ENCODE measurements at regions not wholly inside any gene's neighbourhood (a gene's known extent, or its start where the extent isn't known, plus 50 kb on each side); places are given as distances from the start of the nearest gene placed in this dataset.
"Not testable (repeated sequence)": the region's sequence is repeated elsewhere in the genome, so short reads cannot be mapped to it uniquely, and the experiment has no call there.

DNA sequence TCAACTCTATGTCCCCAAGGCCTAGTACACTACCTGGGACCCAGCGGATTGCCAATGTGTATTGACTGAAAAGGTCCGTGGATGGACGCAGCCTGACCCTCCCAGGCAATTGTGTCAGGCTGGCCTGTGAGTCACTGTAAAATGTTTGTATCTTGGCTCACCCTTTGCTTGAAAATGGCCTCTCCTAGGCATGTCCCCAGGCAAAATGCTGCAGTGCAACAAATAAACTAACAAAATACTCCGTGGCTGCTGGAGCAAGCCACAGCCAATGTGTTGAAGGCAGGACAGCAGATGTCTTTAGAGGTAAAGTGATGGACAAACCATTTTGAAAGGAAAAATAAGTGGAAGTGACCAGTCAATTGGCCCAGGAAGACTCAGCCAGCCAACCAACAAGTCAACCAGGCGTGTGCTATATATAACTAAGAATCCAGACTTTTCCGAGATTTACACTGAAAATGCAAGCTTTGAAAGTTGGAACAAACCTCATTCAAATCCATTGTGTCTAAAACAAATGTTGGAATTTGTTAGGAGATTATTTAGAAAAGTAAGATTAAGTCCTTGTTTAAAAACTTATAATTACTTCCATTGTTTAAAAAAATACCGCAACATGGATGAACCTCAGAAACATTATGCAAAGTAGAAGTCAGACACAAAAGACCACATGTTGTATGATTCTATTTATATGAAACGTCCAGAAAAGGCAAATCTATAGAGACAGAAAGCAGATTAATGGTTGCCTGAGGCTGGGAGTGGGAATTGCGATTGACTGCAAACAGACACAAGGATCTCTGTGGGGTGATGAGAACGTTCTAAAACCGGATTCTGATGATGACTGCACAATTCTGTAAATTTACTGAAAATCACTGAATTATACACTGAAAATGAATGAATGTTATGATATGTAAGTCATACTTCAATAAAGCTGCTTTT is 191.2 kb downstream of the TLE3 start:
- no peak for DNase-seq (ENCODE audit: low read depth in 2 of 2, low spot score in 1 of 2)

DNA sequence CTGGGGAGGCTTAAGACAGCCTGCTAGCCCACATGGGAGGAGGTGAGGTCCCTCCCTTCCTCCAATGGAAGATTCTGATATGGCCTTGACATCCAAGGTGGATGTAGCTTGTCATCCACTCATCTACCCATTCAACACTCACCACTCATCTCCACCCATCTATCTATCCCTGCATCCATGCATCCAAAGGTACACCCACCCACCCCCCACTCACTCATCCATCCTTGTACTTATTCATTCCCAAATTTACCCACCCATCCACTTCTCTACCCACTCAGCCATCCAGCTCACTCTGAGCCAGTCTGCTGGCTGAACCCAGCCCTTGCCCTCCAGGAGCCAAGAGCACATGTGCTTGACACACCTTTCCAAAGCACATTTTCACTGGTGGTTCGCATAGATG is 189.7 kb downstream of the TLE3 start:
- no peak for DNase-seq (ENCODE audit: low read depth in 2 of 2, low spot score in 1 of 2)

DNA sequence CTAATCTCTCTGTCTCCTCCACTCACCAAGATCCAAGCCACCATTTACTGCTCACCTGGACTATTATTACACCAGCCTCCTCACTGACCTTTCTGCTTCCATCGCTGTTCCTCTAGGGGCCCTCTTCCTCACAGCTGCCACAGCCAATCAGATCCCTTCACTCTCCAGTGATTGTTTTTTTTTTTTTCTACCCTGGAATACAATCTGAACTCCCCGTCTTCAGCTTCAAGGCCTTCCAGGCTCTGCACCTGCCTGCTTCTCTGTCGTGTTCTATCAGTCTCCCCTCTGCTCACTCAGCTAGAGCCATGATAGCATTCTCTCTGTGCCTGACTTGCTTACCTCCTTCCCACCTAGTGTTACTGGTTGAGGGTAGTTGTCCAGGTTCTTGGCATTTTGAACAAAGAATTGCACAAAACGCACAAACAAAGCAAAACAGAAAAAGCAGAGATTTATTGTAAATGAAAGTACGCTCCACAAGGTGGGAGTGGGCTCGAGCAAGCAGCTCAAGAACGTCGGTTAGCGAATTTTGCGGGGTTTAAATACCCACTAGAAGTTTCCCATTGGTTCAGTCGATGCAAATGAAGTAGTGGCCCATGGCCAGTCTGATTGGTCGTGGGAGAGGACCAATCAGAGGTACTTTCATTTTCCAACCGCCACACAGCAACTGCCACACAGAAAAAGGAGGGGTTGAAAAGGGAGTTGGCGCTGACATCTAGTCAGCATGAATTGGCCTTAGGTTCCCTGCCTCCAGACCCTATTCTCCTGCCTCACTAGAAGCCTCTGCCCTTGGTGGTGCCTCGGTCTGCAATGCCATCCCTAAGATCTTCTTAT is 188.9 kb downstream of the TLE3 start:
- DNase-seq (ENCODE audit: low read depth in 2 of 2, low spot score in 1 of 2): no peak

DNA sequence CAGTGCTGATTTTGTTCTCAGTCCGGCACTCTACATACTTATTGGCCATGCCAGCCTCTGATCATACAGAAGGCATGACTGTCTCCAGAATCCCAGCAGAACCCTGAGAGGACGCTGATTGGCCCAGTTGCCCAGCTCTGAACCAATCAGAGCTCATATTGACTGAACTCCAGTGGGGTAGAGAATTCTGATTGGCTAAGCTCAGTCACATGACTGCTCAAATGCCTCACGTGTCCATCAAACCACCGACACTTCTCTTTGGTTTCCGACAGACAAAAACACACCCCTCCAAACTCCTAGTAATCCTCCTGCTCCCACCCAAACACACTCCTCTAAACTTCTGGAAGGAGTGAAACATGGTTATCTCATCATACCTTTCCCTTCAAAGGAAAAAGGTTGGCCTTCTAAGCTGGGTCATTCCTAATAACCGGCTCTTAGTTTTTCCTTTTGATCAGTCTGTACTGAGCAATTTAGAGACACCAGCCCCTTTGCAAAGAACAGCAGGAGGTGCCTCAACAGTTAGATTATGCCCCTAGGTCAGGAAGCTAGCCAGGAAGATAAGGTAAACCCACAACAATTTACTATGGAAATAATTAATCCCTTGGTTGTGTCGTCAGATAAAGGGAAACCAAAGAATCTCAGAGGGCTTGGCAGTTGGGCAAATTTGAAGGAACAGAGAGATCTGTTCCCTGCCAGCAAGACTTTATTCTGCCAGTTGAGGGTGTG is 187.8 kb downstream of the TLE3 start:
- no peak for DNase-seq (ENCODE audit: low read depth in 2 of 2, low spot score in 1 of 2)

DNA sequence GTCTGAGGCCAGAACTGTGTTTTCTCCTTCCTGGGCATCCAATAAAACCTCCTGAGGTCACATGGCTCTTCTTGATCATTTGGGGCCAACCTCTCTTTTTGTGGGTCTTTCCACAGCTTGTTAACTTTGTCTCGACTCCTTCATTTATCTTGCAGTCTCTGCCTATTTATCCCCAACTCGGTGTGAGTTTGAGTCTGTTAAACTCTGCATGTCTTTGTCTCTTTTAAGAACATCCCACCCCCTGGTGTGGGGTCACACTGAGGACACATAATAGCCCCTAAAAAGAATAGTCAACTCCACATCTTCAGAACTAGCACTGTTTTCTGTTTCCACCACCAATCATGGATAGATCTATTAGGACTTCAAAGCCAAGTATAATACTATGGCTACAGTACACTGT is 187.2 kb downstream of the TLE3 start:
- no peak for DNase-seq (ENCODE audit: low read depth in 2 of 2, low spot score in 1 of 2)

DNA sequence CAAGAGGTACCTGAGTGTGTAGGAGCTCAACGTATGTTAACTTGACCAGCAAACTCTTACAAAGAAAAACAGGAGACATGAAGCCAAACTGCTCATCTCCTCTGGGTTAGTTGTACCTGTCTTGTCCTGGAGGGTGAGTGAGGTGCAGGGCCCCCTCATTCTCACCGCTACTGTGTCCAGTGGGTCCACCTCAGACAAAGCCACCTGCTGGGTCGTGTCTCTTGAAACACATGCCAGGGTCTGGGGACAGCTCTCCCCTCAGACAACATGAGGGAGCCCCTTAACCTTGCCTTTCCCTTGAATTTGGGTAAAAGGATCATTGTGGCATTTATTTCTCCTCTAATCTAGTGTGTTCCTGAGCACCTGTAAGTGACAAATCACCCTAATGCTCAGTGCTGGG is 185.6 kb downstream of the TLE3 start:
- no peak for DNase-seq (ENCODE audit: low read depth in 2 of 2, low spot score in 1 of 2)

DNA sequence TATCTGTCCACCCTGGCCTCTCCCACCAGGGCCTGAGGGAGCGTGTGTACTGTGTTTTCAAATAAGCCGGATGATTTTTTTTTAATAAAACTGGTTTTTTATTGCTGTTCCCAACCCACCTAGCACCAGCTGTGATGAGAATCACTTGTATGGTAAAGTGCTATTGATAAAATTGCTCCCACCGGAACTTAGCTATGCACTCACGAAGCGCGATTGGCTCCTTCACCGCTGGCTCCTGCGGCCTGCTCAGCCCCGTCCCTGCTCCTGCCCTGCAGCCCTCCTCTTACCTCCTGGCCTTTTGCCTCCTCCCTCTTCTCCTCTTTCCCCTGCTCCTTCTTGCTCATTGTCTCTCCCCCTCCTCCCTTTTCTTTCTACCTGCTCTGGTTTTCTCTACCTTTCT is 183.7 kb downstream of the TLE3 start:
- no peak for DNase-seq (ENCODE audit: low read depth in 2 of 2, low spot score in 1 of 2)

DNA sequence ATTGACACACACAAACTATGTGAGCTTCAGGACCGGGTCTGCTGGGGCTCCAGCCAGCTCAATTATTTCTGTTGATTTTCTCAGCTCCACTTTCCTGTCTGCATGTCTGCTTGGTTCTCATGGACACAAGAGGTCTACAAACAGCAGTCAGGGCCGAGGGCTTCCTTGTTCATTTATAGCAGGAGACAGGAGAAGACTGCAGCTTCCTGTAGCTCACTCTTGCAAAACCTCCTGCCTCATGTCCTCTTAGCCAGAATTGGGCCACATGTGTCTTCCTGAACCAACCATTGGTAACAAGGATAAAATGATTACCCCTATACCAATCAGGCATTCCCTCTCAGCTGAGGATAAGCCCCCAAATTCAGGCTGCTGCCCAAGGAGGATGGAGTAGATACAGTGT is 182.8 kb downstream of the TLE3 start:
- DNase-seq (ENCODE audit: low read depth in 2 of 2, low spot score in 1 of 2): no peak

DNA sequence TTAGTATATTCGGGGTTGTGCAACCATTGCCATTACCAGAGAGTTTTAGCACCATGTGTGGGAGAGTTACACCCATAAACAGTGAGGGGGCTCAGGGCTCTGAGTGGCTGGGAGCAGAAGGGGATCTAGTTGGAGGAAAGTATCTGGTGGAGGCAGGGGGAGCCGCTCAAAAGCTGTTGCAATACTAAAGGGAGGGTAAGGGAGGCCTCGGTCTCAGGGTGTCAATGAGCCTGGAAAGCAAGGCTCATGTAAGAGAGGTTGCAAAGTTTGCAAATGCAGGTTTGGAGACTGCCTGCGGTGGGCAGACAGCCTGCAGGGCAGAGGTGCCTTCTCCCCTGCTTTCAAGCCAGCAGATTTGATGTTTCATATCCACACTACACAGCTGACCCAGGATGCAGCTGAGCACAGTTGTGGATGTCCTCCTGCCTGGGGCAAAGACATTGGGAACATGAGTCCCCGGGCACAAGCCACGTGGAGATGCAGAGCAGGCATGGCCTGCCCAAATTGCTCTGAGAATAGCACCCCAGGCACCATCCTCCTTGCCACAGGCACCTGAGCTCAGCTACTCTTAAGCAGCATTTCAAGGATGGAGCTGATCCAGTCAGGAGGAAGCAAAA is 181.4 kb downstream of the TLE3 start:
- DNase-seq (ENCODE audit: low read depth in 2 of 2, low spot score in 1 of 2): no peak

DNA sequence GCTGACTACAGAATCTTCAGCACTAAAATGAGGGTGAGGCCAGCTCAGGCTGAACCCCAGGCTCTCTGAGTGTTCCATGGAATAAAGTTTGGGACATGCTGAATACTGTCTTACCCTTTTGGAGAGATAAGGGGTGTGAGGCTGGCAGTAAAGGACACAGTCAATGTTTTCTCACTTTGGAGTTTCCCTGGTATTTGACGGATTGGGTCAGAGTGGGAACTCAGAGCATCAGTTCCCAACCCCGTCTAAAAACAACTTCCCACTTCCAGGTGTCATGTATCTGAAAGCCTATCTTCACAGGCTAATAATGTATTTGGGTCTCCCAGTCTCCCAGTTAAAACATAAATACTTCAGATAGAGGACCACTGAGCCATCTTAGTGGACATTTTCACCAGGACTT is 180.7 kb downstream of the TLE3 start:
- no peak for DNase-seq (ENCODE audit: low read depth in 2 of 2, low spot score in 1 of 2)

DNA sequence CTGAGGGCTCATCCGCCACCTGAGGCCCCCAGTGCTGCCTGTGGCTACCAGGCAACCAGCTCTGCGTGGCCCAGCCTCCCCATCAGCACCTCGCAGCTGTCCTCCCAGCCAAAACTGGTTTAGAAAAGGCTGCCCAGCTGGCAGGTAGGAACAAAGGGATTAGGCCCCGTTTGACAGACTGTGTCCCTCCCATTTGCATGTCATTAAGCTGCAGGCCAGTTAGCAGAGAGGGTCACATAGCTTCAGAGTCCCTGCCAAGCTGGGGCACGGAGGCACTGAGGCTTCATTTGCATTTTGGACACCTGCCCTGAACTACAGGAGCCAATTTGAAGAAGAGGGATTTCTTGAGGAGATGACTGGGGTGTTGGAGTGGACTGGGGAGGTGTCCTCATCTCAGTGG is 177.9 kb downstream of the TLE3 start:
- DNase-seq (ENCODE audit: low read depth in 2 of 2, low spot score in 1 of 2): no peak

DNA sequence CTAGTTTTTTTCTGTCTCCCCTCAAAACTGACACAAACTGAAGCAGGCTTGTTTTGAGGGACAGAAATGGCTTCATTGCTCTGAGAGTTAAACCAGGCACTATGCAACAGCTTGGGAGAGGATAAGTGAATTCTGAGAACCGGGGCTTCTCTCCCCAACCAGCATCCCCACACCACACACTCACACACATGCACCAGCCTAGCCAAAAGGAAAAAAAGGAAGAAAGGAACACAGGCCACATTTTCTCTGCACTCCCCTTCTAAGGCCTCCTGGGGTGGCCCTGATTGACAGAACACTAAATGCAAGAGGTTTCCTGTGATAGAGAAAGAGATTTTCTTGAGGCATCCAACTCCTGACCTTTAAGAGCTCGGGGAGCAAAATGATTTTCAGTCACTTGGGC is 177.5 kb downstream of the TLE3 start:
- DNase-seq (ENCODE audit: low read depth in 2 of 2, low spot score in 1 of 2): no peak

DNA sequence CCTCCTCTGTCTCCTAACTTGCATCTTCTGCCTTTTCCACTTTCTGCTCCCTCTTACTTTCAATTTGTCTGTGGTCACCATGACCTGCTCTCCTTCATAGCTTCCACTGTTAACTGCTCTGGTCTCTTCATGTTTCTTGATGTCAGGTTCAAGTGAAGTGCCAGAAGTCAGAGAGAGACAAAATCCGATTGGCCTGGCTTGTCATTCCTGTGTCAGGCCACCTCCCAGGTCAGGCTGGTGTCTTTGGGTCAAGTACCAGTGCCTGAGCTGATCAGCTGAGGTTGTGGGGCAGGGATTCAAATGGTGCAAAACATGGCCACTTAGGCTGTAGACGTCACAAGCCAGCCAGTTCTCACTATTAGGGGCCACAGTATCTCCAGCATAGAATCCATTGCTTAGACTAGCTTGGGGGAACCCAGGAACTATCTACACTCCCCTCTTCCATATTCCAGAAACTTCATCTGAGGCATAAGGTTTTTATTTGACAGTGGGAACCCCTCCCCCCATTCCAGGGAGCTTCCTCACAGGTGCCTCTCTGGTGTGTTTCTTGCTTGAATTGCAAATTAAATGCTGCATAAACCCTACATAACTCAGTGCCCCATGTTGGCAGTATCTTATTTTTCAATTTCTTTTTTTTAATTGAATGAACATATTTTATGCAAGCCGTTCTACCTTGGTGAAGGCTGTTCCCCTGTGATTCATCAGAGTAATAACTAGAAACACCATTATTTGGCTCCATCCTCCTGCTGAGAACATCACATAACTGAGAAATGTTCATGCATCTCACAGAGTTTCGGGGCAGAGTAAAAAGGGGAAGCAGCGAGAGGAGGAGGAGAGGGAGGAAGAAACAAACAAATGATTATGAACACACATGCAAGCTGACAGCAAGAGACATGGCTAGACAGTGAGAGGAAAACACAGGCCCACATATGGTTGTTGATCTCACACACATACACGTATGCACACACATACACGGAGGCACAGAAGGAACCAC is 175.8 kb downstream of the TLE3 start:
- DNase-seq (ENCODE audit: low read depth in 2 of 2, low spot score in 1 of 2): no peak

DNA sequence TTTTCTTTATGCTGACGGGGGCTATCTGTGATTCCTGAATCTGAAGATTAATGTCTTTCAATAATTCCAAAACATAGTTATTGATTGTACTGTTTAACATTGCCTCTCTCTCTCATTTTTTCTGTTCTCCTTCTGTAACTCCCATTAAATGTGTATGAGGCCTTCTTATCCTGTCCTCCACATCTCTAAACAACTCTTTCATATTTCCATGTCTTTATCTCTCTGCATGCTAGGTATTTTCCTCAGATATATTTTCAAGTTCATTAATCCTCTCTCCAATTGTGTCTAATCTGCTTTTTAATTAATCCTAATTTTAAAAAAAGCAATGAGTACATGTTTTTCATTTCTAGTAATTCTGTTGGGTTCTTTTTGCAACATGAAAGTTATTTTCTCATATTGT is 173.2 kb downstream of the TLE3 start:
- DNase-seq (ENCODE audit: low read depth in 2 of 2, low spot score in 1 of 2): no peak

DNA sequence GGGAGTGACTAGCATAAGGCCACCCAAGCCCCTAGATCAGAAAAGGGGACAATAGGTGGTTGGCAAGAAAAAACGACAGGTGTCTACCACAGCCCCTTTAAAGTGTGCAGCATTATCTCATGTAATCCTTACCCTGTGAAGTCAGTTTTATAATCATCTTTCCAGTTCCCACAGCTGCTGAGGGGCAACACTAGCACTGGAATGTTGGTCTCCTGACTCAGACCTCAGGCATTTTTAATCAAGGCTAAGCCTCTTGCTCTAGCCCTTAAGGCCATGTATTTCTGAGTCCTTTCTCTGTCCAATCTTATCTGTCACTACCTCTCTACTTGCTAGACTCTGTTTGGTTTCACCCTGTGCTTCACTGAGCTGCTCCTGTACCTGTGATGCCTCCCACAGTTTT is 171.7 kb downstream of the TLE3 start:
- DNase-seq (ENCODE audit: low read depth in 2 of 2, low spot score in 1 of 2): no peak

DNA sequence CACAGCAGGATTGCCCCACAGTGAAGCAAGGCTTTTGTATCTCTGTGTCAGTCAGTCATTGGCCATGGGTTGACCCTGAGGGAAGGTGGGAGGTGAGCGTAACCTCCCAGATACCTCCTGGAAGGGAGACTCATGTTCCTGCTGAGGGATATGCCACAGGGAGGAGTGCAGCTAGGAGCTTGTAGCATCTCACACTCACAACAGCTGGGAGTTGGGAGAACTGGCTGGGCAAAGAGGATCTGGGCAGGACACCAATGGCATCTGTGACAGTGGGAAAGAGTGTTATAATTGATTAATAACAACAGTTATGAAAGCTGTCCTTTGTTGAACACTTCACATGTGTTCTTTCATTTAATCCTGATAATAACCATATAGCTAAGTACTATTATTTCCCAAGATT is 171.0 kb downstream of the TLE3 start:
- DNase-seq (ENCODE audit: low read depth in 2 of 2, low spot score in 1 of 2): no peak

DNA sequence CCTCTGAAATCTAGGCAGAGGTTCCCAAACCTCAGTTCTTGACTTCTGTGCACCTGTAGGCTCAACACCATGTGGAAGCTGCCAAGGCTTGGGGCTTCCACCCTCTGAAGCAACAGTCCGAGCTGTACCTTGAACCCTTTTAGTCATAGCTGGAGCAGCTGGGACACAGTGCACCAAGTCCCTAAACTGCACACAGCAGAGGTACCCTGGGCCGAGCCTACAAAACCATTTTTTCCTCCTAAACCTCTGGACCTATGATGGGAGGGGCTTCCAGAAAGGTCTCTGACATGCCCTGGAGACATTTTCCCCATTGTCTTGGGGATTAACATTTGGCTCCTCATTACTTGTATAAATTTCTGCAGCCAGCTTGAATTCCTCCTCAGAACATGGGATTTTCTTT is 168.8 kb downstream of the TLE3 start:
- not testable (repeated sequence) for DNase-seq (ENCODE audit: low read depth in 2 of 2, low spot score in 1 of 2)

DNA sequence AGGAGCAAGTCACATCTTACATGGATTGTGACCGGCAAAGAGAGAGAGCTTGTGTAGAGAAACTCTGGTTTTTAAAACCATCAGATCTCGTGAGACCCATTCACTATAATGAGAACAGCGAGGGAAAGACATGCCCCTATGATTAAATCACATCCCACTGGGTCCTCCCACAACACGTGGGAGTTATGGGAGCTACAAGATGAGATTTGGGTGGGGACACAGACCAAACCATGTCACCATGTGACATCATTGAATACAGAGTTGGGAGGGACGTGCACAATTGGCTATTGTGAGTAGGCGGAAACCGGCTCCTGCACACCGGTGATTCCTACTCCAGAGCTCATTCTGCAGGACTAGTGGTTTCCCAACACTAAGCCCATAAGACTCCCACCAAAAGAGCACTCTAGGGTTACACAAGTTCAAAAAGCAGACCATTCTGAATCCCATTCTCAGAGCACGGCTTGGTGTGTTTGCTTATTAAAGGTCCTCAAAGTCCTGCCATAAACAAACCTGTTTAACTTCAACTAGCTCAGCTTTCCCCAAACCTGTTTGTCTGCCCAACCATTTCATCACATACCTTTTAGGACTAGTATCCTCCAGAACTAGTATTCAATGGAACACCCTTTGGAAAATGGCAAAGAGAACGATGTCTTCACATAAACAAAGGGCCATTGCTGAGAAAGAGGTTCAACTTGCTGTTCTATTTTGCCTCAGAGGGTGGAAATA is 167.6 kb downstream of the TLE3 start:
- DNase-seq (ENCODE audit: low read depth in 2 of 2, low spot score in 1 of 2): no peak

DNA sequence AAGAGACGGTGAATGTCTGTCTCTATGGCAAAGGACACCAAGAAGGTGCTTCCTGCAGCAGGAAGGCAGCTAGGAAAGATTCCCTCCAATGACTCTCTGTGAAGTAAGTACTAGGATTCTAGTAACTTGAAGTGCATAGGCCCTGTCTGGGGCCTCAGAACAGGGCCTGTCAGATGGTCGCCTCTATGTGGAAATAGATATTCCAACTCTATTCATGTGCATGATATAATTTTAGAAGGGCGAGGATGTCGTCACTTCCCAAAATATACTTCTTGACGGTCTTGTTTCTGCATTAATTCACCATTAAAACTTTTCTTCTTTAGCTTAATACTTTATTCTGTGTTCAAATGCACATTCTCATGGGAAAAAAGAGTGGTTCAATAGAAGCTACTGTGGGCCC is 167.0 kb downstream of the TLE3 start:
- DNase-seq (ENCODE audit: low read depth in 2 of 2, low spot score in 1 of 2): no peak

All from stimulated activated CD8-positive, alpha-beta memory T cell treated with anti-CD3 and anti-CD28 coated beads, Interleukin-4, amount 100 ng/mL, for 4 hours (primary cell).